Heart left ventricle (tissue), 16 donors: ENCODE measurements at regions not wholly inside any gene's neighbourhood (a gene's known extent, or its start where the extent isn't known, plus 50 kb on each side); places are given as distances from the start of the nearest gene placed in this dataset.

Source experiments
- ATAC-seq, 4 donors: fragments of 200-7000 bp; cut with Tn5 transposase; one replicate each; pipeline ENCODE4 v1.9.1; 2020 to 2022; ENCODE audit warnings: moderate library complexity in 4 of 4, mild to moderate bottlenecking in 3 of 4, moderate number of reproducible peaks in 1 of 4
- DNase-seq, 5 donors: peaks; one replicate each; pipeline ENCODE4 v3.0.0-alpha.2; 2020
- H3K27ac ChIP-seq, 12 donors: fragments of 200-600 bp; sonication (generic) in 4 of 12; one replicate each; pipeline versions ENCODE4 v1.5.0 to v1.8.0; 2016 to 2022; ENCODE audit warnings: mild to moderate bottlenecking in 2 of 12
- H3K27me3 ChIP-seq, 9 donors: fragments of 200-600 bp; sonication (generic) in 2 of 9; one replicate each; pipeline versions ENCODE4 v1.5.1 to v1.8.0; 2016 to 2022; ENCODE audit warnings: mild to moderate bottlenecking in 3 of 9
- H3K36me3 ChIP-seq, 9 donors: fragments of 200-600 bp; sonication (generic) in 2 of 9; one replicate each; pipeline versions ENCODE4 v1.5.0 to v1.8.0; 2018 to 2022; ENCODE audit warnings: mild to moderate bottlenecking in 2 of 9
- H3K4me1 ChIP-seq, 12 donors: fragments of 200-600 bp; sonication (generic) in 4 of 12; one replicate each; pipeline versions ENCODE4 v1.5.0 to v1.8.0; 2016 to 2022; ENCODE audit warnings: mild to moderate bottlenecking in 3 of 12
- H3K4me3 ChIP-seq, 12 donors: fragments of 200-600 bp; sonication (generic) in 4 of 12; one replicate each; pipeline versions ENCODE4 v1.5.0 to v1.8.0; 2017 to 2022; ENCODE audit warnings: mild to moderate bottlenecking in 9 of 12, moderate library complexity in 4 of 12
- H3K9me3 ChIP-seq, 12 donors: fragments of 200-600 bp; sonication (generic) in 4 of 12; one replicate each; pipeline versions ENCODE4 v1.5.0 to v1.8.0; 2016 to 2022; ENCODE audit warnings: mild to moderate bottlenecking in 1 of 12
- POLR2A ChIP-seq, 2 donors: fragments of 450-650 bp; IDR thresholded peaks; one replicate each; pipeline ENCODE4 v1.6.1; 2017; ENCODE audit warnings: antibody characterized with exemption in 2 of 2, mild to moderate bottlenecking in 2 of 2, moderate library complexity in 2 of 2
- WGBS, 4 donors: extraction: QIAGEN DNeasy Blood & Tissue Kit in 2 of 4; methylation state at CpG; one replicate each; pipeline versions ENCODE4 v1.1.5 to v1.1.7; 2013 to 2018; 5-methylcytosine and 5-hydroxymethylcytosine counted together
- intact Hi-C, 10 donors: fragments of 100-400 bp; cut with DNase I; formaldehyde crosslinking; loops; one replicate each; pipeline versions ENCODE4 v1.11.1 to v1.14.2; 2022
- TF ChIP-seq, protein P1 (sequence below), 12 donors: fragments of 200-600 bp; sonication (generic) in 4 of 12; IDR thresholded peaks; one replicate each; pipeline versions ENCODE4 v1.5.0 to v1.8.0; 2018 to 2022; ENCODE audit warnings: antibody characterized with exemption in 12 of 12, mild to moderate bottlenecking in 5 of 12
- donor health status: ischemic (EF 13 %, LVEDD 7.1; RV severe dilation, severe dysfunction).
- donor health status: healthy with polysubstance abuse.
- donor health status: DM: no; HTN: yes; CAD: no.
- donor health status: DM: no; HTN: no; CAD: no.
- donor health status: ischemic (EF 25% LVEDD 6.9; RV normal size, moderate dysfunction).
- donor health status: ischemic (EF 25% LVEDD 5.7; RV mildly dilated, moderate dysfunction).
- donor health status: healthy.
- donor health status: DM: yes; HTN: yes; CAD: no.
- donor health status: ischemic (EF 35%, LVEDD 5.7; RV mildly dilated, moderate dysfunction).
- donor health status: nonischemic (EF 11% LVEDD 7.7; RV severe dilation, severe dysfunction).
- donor health status: DM: yes; HTN: yes; CAD: no.
- donor health status: PGD.
- donor health status: ischemic (EF 29% LVEDD 5.4; RV normal size, mild dysfunction).
- donor health status: nonischemic (EF 23%, LVEDD 6.1; RV moderate dilation, normal function).

DNA sequence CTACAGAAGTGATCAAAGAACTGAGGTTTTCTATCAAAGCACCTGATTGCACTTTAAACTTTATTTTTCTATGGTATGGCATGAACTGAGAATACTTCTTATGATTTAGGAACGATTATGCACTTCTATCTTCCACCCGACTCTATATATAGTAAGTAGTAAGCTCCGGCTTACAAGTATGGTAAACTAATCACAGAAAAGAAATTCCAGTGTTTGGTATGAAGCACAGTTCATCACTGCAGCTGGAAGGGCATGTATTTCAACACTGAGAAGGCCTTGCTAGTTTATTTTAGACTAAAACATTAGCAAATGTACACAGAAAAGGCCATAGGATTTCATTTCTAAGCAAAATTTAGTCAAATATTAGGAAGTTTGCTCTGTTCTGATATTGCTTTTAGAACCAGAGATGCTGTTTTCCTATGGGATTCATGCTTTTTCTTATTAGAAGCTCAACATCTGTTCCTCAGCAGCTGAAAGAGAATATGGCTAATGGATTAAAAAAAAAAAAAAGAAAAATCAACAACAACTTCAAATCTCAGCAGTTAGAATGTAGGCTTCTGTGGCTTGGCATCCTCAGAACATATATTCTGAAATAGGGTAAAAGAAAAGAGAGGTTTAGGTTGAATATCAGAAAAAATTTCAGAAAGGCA is 273.5 kb downstream of the C4orf33 start:
- 13 to 26% (median 17%) methylated on average over 3 of the region's 3 CpGs for WGBS, 4 donors
- TF ChIP-seq POLR2A (IDR thresholded peaks at IDR 0.05) = no peak
- TF ChIP-seq, protein P1, sequence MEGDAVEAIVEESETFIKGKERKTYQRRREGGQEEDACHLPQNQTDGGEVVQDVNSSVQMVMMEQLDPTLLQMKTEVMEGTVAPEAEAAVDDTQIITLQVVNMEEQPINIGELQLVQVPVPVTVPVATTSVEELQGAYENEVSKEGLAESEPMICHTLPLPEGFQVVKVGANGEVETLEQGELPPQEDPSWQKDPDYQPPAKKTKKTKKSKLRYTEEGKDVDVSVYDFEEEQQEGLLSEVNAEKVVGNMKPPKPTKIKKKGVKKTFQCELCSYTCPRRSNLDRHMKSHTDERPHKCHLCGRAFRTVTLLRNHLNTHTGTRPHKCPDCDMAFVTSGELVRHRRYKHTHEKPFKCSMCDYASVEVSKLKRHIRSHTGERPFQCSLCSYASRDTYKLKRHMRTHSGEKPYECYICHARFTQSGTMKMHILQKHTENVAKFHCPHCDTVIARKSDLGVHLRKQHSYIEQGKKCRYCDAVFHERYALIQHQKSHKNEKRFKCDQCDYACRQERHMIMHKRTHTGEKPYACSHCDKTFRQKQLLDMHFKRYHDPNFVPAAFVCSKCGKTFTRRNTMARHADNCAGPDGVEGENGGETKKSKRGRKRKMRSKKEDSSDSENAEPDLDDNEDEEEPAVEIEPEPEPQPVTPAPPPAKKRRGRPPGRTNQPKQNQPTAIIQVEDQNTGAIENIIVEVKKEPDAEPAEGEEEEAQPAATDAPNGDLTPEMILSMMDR (IDR thresholded peaks at IDR 0.05) = no peak
- Histone ChIP-seq H3K9me3 (no peaks in the 10 kb centered on the region), H3K4me1 (no peaks in the 10 kb centered on the region), H3K36me3 (no peaks in the 10 kb centered on the region), H3K4me3 (no peak overlapping the region), H3K27ac (no peak overlapping the region), H3K27me3 (no peaks in the 10 kb centered on the region)
- ATAC-seq (no peak), DNase-seq (no peak)
- intact Hi-C loops = no loop called here

DNA sequence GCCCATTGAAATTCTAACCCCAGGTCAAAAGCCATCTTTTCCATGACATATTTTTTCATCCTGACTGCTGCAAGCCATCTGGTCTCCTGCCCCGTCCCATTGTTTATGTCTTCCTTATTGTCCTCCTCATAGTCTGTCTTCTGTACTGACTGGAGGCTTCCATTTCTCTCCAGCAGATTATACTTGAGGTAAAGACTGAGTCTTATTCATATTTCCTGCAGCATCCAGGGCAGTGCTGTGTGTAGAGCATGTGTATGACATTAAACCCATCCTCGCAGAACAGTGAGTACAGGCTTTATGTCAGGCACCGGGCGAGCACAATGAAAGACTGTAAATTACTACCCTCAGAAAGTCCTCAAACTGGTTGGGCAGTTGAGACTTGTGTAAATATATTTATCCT is 275.1 kb downstream of the C4orf33 start:
- no peaks in the 10 kb centered on the region for H3K9me3 ChIP-seq
- DNase-seq = no peak
- no peaks in the 10 kb centered on the region for H3K27me3 ChIP-seq
- ATAC-seq = no peak
- H3K36me3 ChIP-seq = no peaks in the 10 kb centered on the region
- 90 to 94% (median 92%) methylated on average over 4 of the region's 4 CpGs for WGBS, 4 donors
- no peak overlapping the region for H3K4me3 ChIP-seq
- intact Hi-C loops = no loop called here
- H3K27ac ChIP-seq = no peak overlapping the region
- H3K4me1 ChIP-seq = no peaks in the 10 kb centered on the region
- TF ChIP-seq POLR2A (IDR thresholded peaks at IDR 0.05) = no peak
- TF ChIP-seq, protein P1 (IDR thresholded peaks at IDR 0.05) = no peak

DNA sequence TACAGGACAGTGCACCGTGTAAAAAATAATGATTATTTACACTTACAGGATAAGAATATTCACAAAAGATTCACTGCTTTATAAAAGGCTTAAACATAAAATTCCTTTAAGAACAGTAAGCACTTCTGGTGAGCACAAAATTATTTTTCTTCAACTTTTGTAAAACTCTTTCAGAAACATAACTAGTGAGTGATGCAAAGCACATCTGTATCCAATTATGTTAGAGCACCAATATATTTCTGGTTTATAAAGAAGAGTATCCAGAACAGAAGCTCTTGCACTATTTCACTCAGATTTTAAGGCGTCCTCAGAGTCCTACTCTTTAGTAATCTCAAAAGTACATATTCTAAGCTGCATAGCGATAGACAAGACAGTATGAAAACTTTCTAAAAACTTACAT is 276.0 kb downstream of the C4orf33 start:
- WGBS, 4 donors = 81 to 87% (median 84%) methylated on average over 3 of the region's 3 CpGs
- ATAC-seq (no peak), DNase-seq (no peak)
- no peaks in the 10 kb centered on the region for H3K27me3 ChIP-seq
- H3K4me3 ChIP-seq = no peak overlapping the region
- intact Hi-C loops = no loop called here
- H3K36me3 ChIP-seq = no peaks in the 10 kb centered on the region
- H3K4me1 ChIP-seq = no peaks in the 10 kb centered on the region
- no peaks in the 10 kb centered on the region for H3K9me3 ChIP-seq
- H3K27ac ChIP-seq = no peak overlapping the region
- TF ChIP-seq POLR2A (IDR thresholded peaks at IDR 0.05) = no peak
- TF ChIP-seq, protein P1 (IDR thresholded peaks at IDR 0.05) = no peak

DNA sequence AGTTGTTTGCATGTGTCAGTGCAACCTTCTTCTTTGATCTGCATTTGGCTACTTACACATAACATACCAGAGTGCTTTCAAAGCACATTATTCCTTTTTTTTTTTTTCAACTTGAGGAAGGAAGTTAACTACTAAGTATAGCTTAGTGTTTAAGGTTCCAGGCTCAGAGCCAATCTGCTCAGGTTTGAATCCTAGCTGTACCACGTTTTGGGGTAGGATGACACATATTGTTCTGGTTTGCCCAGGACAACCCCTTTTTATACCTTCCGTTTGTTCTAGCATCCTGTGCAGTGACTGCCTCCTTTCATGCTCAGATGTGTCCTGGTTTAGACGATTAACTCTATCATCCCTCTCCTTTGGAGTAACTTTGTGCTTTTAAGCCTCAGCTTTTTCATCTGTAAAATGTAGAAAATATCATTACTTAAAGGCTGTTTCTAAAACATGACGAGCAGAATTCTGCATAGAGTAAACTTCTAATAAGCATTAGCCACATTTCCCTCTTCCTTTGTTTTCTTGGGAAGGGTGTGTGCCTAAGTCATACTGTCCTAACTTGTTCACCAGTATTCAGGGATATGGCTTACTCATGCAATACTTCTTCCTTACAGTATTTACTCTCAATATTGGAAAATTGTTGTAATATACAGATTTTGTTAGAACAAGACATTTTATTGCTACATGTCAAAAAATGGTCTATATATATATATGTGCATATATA is 281.3 kb downstream of the C4orf33 start:
- no peak overlapping the region for H3K4me3 ChIP-seq
- ATAC-seq (no peak), DNase-seq (no peak)
- H3K36me3 ChIP-seq = no peaks in the 10 kb centered on the region
- H3K9me3 ChIP-seq = no peaks in the 10 kb centered on the region
- 31 to 48% (median 43%) methylated on average over 4 of the region's 4 CpGs for WGBS, 4 donors
- intact Hi-C loops = no loop called here
- H3K4me1 ChIP-seq = no peaks in the 10 kb centered on the region
- H3K27ac ChIP-seq = no peak overlapping the region
- peaks cover 0 to 7% (median 0%) of the 10 kb centered on the region in 9 donors for H3K27me3 ChIP-seq
- TF ChIP-seq POLR2A (IDR thresholded peaks at IDR 0.05) = no peak
- TF ChIP-seq, protein P1 (IDR thresholded peaks at IDR 0.05) = no peak
